H7 (cell line): ENCODE measurements at regions not wholly inside any gene's neighbourhood (a gene's known extent, or its start where the extent isn't known, plus 50 kb on each side); places are given as distances from the start of the nearest gene placed in this dataset.
A peak's percentile ranks its signal among the peaks of the same experiment; 100 is the strongest.

Experiments
- DNase-seq: peaks from one replicate; pipeline ENCODE4 v3.0.0; 2012
- H3K27me3 ChIP-seq: 2 replicates; pipeline ENCODE4 v1.6.0; 2011; ENCODE audit warnings: mild to moderate bottlenecking, low read length; ENCODE audit not compliant: control insufficient read depth, insufficient read depth
- H3K36me3 ChIP-seq: replicated peaks from 2 replicates; pipeline ENCODE4 v1.5.1; 2011; ENCODE audit warnings: low read length; ENCODE audit not compliant: control insufficient read depth, insufficient read depth
- H3K4me3 ChIP-seq: 2 replicates; pipeline ENCODE4 v1.5.1; 2011; ENCODE audit warnings: low read depth, mild to moderate bottlenecking, control low read depth, low read length, moderate library complexity; ENCODE audit not compliant: insufficient read depth

GRCh38 chr6:139940741-139941729, 566.6 kb upstream of the CITED2 start:
- H3K27me3 ChIP-seq, result no peaks in the 10 kb centered on the region
- H3K4me3 ChIP-seq, result no peak overlapping the region
- no peak for DNase-seq
- no peaks in the 10 kb centered on the region for H3K36me3 ChIP-seq

- DNase-seq, result peak; percentile 45
- Histone ChIP-seq H3K36me3 (no peaks in the 10 kb centered on the region), H3K4me3 (no peak overlapping the region), H3K27me3 (no peaks in the 10 kb centered on the region)
Observed at GRCh38 chr6:139939189-139939979, 564.9 kb upstream of the CITED2 start.

GRCh38 chr6:139932671-139933070, 558.2 kb upstream of the CITED2 start:
- Histone ChIP-seq H3K36me3 (no peaks in the 10 kb centered on the region), H3K4me3 (no peak overlapping the region), H3K27me3 (no peaks in the 10 kb centered on the region)
- no peak for DNase-seq

- H3K27me3 ChIP-seq, result no peaks in the 10 kb centered on the region
- H3K4me3 ChIP-seq, result no peak overlapping the region
- H3K36me3 ChIP-seq, result no peaks in the 10 kb centered on the region
- DNase-seq, result no peak
Observed at GRCh38 chr6:139931747-139932146, 557.3 kb upstream of the CITED2 start.

- H3K36me3 ChIP-seq, result no peaks in the 10 kb centered on the region
- DNase-seq, result no peak
- H3K27me3 ChIP-seq, result no peaks in the 10 kb centered on the region
- no peak overlapping the region for H3K4me3 ChIP-seq
Observed at GRCh38 chr6:139927742-139928305, 553.4 kb upstream of the CITED2 start.

GRCh38 chr6:139927236-139927635, 552.8 kb upstream of the CITED2 start:
- no peaks in the 10 kb centered on the region for H3K27me3 ChIP-seq
- DNase-seq, result peak; percentile 26
- H3K4me3 ChIP-seq, result no peak overlapping the region
- H3K36me3 ChIP-seq, result no peaks in the 10 kb centered on the region

GRCh38 chr6:139926711-139927110, 552.3 kb upstream of the CITED2 start:
- no peak overlapping the region for H3K4me3 ChIP-seq
- DNase-seq, result no peak

GRCh38 chr6:139925894-139926641, 551.6 kb upstream of the CITED2 start:
- no peak for DNase-seq
- no peaks in the 10 kb centered on the region for H3K36me3 ChIP-seq
- H3K4me3 ChIP-seq, result no peak overlapping the region
- H3K27me3 ChIP-seq, result no peaks in the 10 kb centered on the region

More at GRCh38 chr6:139926711-139927110, 552.3 kb upstream of the CITED2 start:
- no peaks in the 10 kb centered on the region for H3K36me3 ChIP-seq
- H3K27me3 ChIP-seq, result no peaks in the 10 kb centered on the region

GRCh38 chr6:139923964-139924475, 549.6 kb upstream of the CITED2 start:
- Histone ChIP-seq H3K27me3 (no peaks in the 10 kb centered on the region), H3K4me3 (no peak overlapping the region), H3K36me3 (no peaks in the 10 kb centered on the region)
- DNase-seq, result no peak

GRCh38 chr6:139922236-139922635, 547.8 kb upstream of the CITED2 start:
- Histone ChIP-seq H3K4me3 (no peak overlapping the region), H3K27me3 (no peaks in the 10 kb centered on the region), H3K36me3 (no peaks in the 10 kb centered on the region)
- no peak for DNase-seq

GRCh38 chr6:139920776-139921100, 546.3 kb upstream of the CITED2 start:
- Histone ChIP-seq H3K4me3 (no peak overlapping the region), H3K27me3 (no peaks in the 10 kb centered on the region), H3K36me3 (no peaks in the 10 kb centered on the region)
- no peak for DNase-seq

- H3K36me3 ChIP-seq, result no peaks in the 10 kb centered on the region
- H3K27me3 ChIP-seq, result no peaks in the 10 kb centered on the region
- no peak overlapping the region for H3K4me3 ChIP-seq
- DNase-seq, result no peak
Observed at GRCh38 chr6:139920027-139920775, 545.8 kb upstream of the CITED2 start.

GRCh38 chr6:139919107-139920026, 544.9 kb upstream of the CITED2 start:
- Histone ChIP-seq H3K36me3 (no peaks in the 10 kb centered on the region), H3K4me3 (no peak overlapping the region), H3K27me3 (no peaks in the 10 kb centered on the region)
- DNase-seq, result no peak
